ENCODE measurements at regions not wholly inside any gene's neighbourhood (a gene's known extent, or its start where the extent isn't known, plus 50 kb on each side); places are given as distances from the start of the nearest gene placed in this dataset.
A peak's percentile ranks its signal among the peaks of the same experiment; 100 is the strongest.

DNA sequence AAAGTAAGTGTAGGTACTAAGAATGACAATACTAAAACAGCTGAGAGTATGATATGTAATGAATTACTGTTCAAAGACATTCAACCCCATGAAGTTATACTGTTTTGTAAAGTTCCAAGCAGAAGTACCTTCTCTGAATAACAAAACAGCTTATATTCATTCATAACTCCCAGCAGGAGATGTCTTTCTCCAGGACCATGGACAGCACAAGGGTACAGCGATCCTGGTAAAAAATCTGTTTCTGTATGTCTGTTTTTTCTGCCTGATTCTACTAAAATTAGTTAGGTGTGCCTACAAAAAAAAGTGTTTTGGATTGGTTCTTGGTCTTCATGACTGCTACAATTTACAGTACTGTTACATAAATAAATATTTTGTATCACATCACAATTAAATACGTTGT is 172.5 kb upstream of the SLITRK5 start:
- Histone ChIP-seq H3F3A (ENCODE audit: low read depth) (no peaks in the 10 kb centered on the region), H2AFZ (replicated peaks) (no peak overlapping the region), H3K79me2 (ENCODE audit: low read depth) (no peaks in the 10 kb centered on the region), H3K9me3 (ENCODE audit: low read depth) (no peaks in the 10 kb centered on the region), H3K4me2 (no peak overlapping the region), H3K36me3 (no peaks in the 10 kb centered on the region), H3K27ac (no peak overlapping the region), H3K4me1 (no peaks in the 10 kb centered on the region), H3K4me3 (no peak overlapping the region), H3K27me3 (no peaks in the 10 kb centered on the region), H3K9ac (no peak overlapping the region), H4K20me1 (ENCODE audit: low read depth) (no peaks in the 10 kb centered on the region)
- H3K36me3 Mint-ChIP-seq, result no peaks in the 10 kb centered on the region
- DNase-seq (ENCODE audit: low spot score), result peak; percentile 49
- H3K27me3 Mint-ChIP-seq (ENCODE audit: insufficient read depth, low read depth), result peaks cover 2% of the 10 kb centered on the region
- TF ChIP-seq, protein P1, sequence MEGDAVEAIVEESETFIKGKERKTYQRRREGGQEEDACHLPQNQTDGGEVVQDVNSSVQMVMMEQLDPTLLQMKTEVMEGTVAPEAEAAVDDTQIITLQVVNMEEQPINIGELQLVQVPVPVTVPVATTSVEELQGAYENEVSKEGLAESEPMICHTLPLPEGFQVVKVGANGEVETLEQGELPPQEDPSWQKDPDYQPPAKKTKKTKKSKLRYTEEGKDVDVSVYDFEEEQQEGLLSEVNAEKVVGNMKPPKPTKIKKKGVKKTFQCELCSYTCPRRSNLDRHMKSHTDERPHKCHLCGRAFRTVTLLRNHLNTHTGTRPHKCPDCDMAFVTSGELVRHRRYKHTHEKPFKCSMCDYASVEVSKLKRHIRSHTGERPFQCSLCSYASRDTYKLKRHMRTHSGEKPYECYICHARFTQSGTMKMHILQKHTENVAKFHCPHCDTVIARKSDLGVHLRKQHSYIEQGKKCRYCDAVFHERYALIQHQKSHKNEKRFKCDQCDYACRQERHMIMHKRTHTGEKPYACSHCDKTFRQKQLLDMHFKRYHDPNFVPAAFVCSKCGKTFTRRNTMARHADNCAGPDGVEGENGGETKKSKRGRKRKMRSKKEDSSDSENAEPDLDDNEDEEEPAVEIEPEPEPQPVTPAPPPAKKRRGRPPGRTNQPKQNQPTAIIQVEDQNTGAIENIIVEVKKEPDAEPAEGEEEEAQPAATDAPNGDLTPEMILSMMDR (IDR thresholded peaks at IDR 0.05), result no peak
- no peak for TF ChIP-seq EZH2 (IDR thresholded peaks at IDR 0.05)
- TF ChIP-seq EZH2phosphoT487 (IDR thresholded peaks at IDR 0.05), result no peak
- no peak overlapping the region for H3K27ac Mint-ChIP-seq
- no peaks in the 10 kb centered on the region for H3K9me3 Mint-ChIP-seq
- no peaks in the 10 kb centered on the region for H3K4me1 Mint-ChIP-seq
- no peak overlapping the region for H3K4me3 Mint-ChIP-seq

DNA sequence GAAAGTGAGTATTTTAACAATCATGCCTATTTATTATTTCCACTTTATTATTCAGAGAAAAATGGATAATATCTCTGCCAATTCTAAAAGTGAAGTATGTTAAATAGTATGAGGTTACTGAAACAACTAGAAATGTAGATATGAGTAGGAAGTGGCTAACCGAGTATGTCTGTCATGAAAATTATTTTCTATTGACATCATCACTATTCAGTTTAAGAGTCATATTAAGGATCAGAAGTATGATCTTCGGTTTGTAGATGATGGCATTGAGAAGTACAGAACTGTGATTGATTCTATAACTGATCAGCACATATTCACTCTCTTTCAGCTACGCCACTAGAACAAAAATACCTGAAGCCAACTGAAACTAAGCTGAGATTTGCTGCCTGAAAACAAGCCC is 146.4 kb upstream of the SLITRK5 start:
- no peaks in the 10 kb centered on the region for H3F3A ChIP-seq (ENCODE audit: low read depth)
- DNase-seq (ENCODE audit: low spot score), result no peak
- Mint-ChIP-seq H3K27ac (no peak overlapping the region), H3K9me3 (peaks cover 6% of the 10 kb centered on the region), H3K4me1 (no peaks in the 10 kb centered on the region), H3K4me3 (no peak overlapping the region), H3K27me3 (ENCODE audit: insufficient read depth, low read depth) (no peaks in the 10 kb centered on the region), H3K36me3 (no peaks in the 10 kb centered on the region)
- no peak overlapping the region for H3K9ac ChIP-seq
- no peaks in the 10 kb centered on the region for H3K79me2 ChIP-seq (ENCODE audit: low read depth)
- H3K9me3 ChIP-seq (ENCODE audit: low read depth), result no peaks in the 10 kb centered on the region
- no peak overlapping the region for H3K4me2 ChIP-seq
- no peak overlapping the region for H3K27ac ChIP-seq
- H3K4me3 ChIP-seq, result no peak overlapping the region
- H4K20me1 ChIP-seq (ENCODE audit: low read depth), result no peaks in the 10 kb centered on the region
- TF ChIP-seq EZH2phosphoT487 (IDR thresholded peaks at IDR 0.05) (no peak), EZH2 (IDR thresholded peaks at IDR 0.05) (no peak)
- TF ChIP-seq, protein P1 (IDR thresholded peaks at IDR 0.05), result no peak
- no peak overlapping the region for H2AFZ ChIP-seq (replicated peaks)
- no peaks in the 10 kb centered on the region for H3K27me3 ChIP-seq
- H3K36me3 ChIP-seq, result no peaks in the 10 kb centered on the region
- H3K4me1 ChIP-seq, result no peaks in the 10 kb centered on the region

DNA sequence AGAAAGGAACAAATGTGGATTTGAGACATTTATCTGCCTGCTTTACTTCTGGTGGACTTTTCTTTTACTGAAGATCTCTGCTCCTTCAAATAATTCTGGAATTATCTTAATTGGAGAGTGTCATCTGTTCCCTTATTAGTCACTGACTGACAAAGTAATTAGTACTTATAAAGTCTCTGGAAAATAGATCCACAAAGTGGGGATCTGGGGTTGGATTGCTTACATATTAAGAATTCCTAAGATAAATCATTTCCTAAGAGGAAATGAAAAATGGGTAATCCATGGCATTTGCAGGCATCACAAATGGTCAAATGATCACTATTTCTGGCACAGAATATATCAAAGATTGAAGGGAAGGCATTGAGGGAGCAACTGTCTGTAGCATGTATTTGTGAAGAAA is 137.4 kb upstream of the SLITRK5 start:
- H3K4me1 Mint-ChIP-seq, result no peaks in the 10 kb centered on the region
- H3K9me3 Mint-ChIP-seq, result no peaks in the 10 kb centered on the region
- no peak overlapping the region for H3K4me3 ChIP-seq
- H4K20me1 ChIP-seq (ENCODE audit: low read depth), result no peaks in the 10 kb centered on the region
- no peaks in the 10 kb centered on the region for H3K79me2 ChIP-seq (ENCODE audit: low read depth)
- no peaks in the 10 kb centered on the region for H3K4me1 ChIP-seq
- H3K27ac Mint-ChIP-seq, result no peak overlapping the region
- no peaks in the 10 kb centered on the region for H3K27me3 ChIP-seq
- no peaks in the 10 kb centered on the region for H3K36me3 Mint-ChIP-seq
- H3F3A ChIP-seq (ENCODE audit: low read depth), result no peaks in the 10 kb centered on the region
- H3K27ac ChIP-seq, result no peak overlapping the region
- H3K9me3 ChIP-seq (ENCODE audit: low read depth), result no peaks in the 10 kb centered on the region
- no peak overlapping the region for H3K4me2 ChIP-seq
- no peak overlapping the region for H3K4me3 Mint-ChIP-seq
- DNase-seq (ENCODE audit: low spot score), result no peak
- H3K36me3 ChIP-seq, result no peaks in the 10 kb centered on the region
- H3K9ac ChIP-seq, result no peak overlapping the region
- peaks cover 3% of the 10 kb centered on the region for H3K27me3 Mint-ChIP-seq (ENCODE audit: insufficient read depth, low read depth)
- TF ChIP-seq EZH2phosphoT487 (IDR thresholded peaks at IDR 0.05) (no peak), EZH2 (IDR thresholded peaks at IDR 0.05) (no peak)
- TF ChIP-seq, protein P1 (IDR thresholded peaks at IDR 0.05), result no peak
- H2AFZ ChIP-seq (replicated peaks), result no peak overlapping the region

DNA sequence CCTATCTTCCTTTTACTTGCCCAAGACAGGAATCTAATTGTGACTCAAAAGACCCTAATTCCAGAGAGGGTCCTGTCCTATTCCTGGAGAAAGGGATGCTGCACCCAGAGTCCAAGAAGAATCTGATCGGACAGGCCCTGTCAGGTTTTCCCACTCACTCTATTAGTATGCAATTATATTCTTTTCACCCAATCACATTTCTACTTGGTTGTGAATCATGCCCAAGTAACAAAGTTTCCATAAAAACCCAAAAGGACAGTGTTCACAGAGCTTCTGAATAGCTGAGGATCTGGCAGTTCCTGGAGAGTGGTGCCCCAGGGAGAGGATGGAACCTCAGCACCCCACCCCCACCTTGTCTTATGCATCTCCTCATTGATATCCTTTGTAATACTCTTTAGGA is 135.3 kb upstream of the SLITRK5 start:
- no peaks in the 10 kb centered on the region for H3K36me3 ChIP-seq
- H3K4me2 ChIP-seq, result no peak overlapping the region
- H3K4me3 ChIP-seq, result no peak overlapping the region
- H2AFZ ChIP-seq (replicated peaks), result no peak overlapping the region
- H3K4me3 Mint-ChIP-seq, result no peak overlapping the region
- H3K79me2 ChIP-seq (ENCODE audit: low read depth), result no peaks in the 10 kb centered on the region
- H3K4me1 Mint-ChIP-seq, result peaks cover 5% of the 10 kb centered on the region
- H3K36me3 Mint-ChIP-seq, result no peaks in the 10 kb centered on the region
- no peak for TF ChIP-seq EZH2 (IDR thresholded peaks at IDR 0.05)
- TF ChIP-seq, protein P1 (IDR thresholded peaks at IDR 0.05), result no peak
- TF ChIP-seq EZH2phosphoT487 (IDR thresholded peaks at IDR 0.05), result no peak
- H3K27ac Mint-ChIP-seq, result no peak overlapping the region
- no peak overlapping the region for H3K27ac ChIP-seq
- peaks cover 3% of the 10 kb centered on the region for H3K27me3 Mint-ChIP-seq (ENCODE audit: insufficient read depth, low read depth)
- no peaks in the 10 kb centered on the region for H3K9me3 Mint-ChIP-seq
- H3F3A ChIP-seq (ENCODE audit: low read depth), result no peaks in the 10 kb centered on the region
- H3K9ac ChIP-seq, result no peak overlapping the region
- H3K4me1 ChIP-seq, result no peaks in the 10 kb centered on the region
- DNase-seq (ENCODE audit: low spot score), result no peak
- H3K9me3 ChIP-seq (ENCODE audit: low read depth), result no peaks in the 10 kb centered on the region
- no peaks in the 10 kb centered on the region for H3K27me3 ChIP-seq
- H4K20me1 ChIP-seq (ENCODE audit: low read depth), result no peaks in the 10 kb centered on the region

Data from neural progenitor cell (in vitro differentiated cells).